GM12864 (cell line): ENCODE measurements at regions not wholly inside any gene's neighbourhood (a gene's known extent, or its start where the extent isn't known, plus 50 kb on each side); places are given as distances from the start of the nearest gene placed in this dataset.

ENCODE experiments used
- DNase-seq: peaks from one replicate; pipeline ENCODE4 v3.0.0-alpha.2; 2011; ENCODE audit warnings: low read depth
- H3K4me3 ChIP-seq: 2 replicates; pipeline ENCODE4 v1.5.1; 2011; ENCODE audit warnings: mild to moderate bottlenecking, low read depth, low read length, control low read depth
- TF ChIP-seq, protein P1 (sequence below): IDR thresholded peaks from 2 replicates; pipeline ENCODE4 v1.5.1; 2011; ENCODE audit warnings: low read depth, mild to moderate bottlenecking, moderate library complexity, low read length, control low read depth, inconsistent platforms; ENCODE audit errors: missing control alignments

GRCh38 chr17:73801455-73802100 lies 157.3 kb upstream of the SDK2 start:
- TF ChIP-seq, protein P1, sequence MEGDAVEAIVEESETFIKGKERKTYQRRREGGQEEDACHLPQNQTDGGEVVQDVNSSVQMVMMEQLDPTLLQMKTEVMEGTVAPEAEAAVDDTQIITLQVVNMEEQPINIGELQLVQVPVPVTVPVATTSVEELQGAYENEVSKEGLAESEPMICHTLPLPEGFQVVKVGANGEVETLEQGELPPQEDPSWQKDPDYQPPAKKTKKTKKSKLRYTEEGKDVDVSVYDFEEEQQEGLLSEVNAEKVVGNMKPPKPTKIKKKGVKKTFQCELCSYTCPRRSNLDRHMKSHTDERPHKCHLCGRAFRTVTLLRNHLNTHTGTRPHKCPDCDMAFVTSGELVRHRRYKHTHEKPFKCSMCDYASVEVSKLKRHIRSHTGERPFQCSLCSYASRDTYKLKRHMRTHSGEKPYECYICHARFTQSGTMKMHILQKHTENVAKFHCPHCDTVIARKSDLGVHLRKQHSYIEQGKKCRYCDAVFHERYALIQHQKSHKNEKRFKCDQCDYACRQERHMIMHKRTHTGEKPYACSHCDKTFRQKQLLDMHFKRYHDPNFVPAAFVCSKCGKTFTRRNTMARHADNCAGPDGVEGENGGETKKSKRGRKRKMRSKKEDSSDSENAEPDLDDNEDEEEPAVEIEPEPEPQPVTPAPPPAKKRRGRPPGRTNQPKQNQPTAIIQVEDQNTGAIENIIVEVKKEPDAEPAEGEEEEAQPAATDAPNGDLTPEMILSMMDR = no peak
- DNase-seq = no peak
- no peak overlapping the region for H3K4me3 ChIP-seq

DNA sequence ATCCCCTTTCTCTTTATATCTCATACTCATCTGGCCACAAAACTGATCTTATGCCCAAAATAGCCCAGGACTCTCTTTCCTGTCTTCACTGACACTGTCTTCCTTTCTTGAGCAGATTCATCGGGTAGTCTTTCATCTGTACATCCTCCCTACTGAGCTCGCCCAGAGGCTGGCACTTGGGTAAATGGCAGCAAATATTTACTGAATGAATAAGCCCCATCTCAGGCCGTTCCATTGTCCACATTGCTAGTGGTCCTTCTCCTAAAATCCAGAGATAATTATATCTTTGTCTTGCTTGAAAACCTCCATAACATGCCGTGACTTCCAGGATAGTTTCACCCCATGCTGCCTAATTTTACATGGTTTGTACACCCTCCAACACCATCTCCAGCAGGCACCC lies 158.1 kb upstream of the SDK2 start:
- TF ChIP-seq, protein P1 = no peak
- no peak overlapping the region for H3K4me3 ChIP-seq
- DNase-seq = no peak

DNA sequence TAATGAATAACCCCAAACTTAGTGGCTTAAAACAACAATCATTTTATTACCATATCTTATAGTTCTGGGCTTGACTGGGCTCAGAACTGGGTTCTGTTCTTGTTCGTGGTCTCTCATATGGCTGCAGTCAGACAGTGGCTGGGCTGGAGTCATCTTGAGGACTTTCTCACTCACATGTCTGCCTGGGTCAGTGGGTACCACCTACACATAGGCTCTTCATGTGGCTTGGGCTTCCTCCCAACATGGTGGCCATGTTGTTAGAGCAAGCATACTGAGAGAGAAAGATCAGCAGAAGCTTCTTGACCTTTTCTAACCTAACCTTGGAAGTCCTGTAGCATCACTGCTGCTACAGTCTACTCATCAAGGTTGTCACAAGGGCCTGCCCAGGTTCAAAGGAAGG lies 158.6 kb upstream of the SDK2 start:
- DNase-seq = no peak
- H3K4me3 ChIP-seq = no peak overlapping the region
- TF ChIP-seq, protein P1 = no peak

DNA sequence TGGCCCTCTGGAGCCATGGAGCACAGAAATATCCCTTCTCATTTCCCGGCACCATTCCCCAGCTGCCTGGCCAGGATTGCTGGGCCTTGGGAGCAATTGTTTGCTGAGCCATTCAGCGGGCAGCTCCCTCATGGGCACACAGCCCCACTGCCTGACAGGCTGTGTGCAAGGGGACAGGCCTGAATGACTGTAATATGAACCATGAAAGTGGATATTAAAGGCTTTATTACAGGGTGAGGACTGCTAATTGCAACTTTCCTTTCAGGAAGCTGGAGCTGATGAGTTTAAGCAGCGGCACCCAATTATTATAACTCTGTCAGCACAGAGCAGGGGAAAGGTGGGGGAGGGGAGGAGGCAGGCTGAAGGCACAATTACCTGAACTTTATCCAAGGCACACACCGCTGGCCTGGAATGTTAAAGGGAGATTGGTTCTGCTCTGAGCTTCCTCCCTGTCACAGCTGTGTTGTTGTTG lies 159.8 kb upstream of the SDK2 start:
- TF ChIP-seq, protein P1 = no peak
- no peak overlapping the region for H3K4me3 ChIP-seq
- DNase-seq = no peak

DNA sequence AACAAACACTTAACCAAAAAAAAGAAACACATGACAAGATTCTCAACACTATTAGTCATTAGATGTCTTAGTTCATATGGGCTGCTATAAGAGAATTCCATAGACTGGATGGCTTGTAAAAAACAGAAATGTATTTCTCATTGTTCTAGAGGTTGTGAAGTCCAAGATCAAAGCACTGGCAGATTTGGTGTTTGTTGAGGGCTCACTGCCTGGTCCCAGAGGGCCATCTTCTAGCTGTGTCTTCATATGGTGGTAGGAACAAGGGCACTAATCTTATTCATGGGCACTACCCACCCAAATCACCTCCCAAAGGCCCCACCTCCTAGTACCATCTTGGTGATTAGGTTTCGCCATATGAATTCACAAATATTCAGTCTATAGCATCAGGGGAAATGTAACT lies 162.5 kb upstream of the SDK2 start:
- H3K4me3 ChIP-seq = no peak overlapping the region
- TF ChIP-seq, protein P1 = no peak
- DNase-seq = no peak

GRCh38 chr17:73813201-73813600 lies 169.0 kb upstream of the SDK2 start:
- DNase-seq = no peak
- no peak overlapping the region for H3K4me3 ChIP-seq
- TF ChIP-seq, protein P1 = no peak

GRCh38 chr17:73814075-73814474 lies 169.8 kb upstream of the SDK2 start:
- no peak for DNase-seq
- H3K4me3 ChIP-seq = no peak overlapping the region
- TF ChIP-seq, protein P1 = no peak
